Large intestine (tissue), 3 donors: ENCODE measurements at regions not wholly inside any gene's neighbourhood (a gene's known extent, or its start where the extent isn't known, plus 50 kb on each side); places are given as distances from the start of the nearest gene placed in this dataset.
A peak's percentile ranks its signal among the peaks of the same experiment; 100 is the strongest.

Experiments used
- DNase-seq, 2 donors: peaks; one replicate each; pipeline versions ENCODE4 v3.0.0 to v3.0.0-alpha.2; 2013
- H3K27ac ChIP-seq: one replicate; pipeline ENCODE4 v1.5.1; 2013; ENCODE audit warnings: low read length
- H3K27me3 ChIP-seq: 2 replicates; pipeline ENCODE4 v1.6.1; 2013; ENCODE audit warnings: low read length; ENCODE audit not compliant: control insufficient read depth, insufficient read depth
- H3K36me3 ChIP-seq: 2 replicates; pipeline ENCODE4 v1.6.1; 2013; ENCODE audit warnings: low read length; ENCODE audit not compliant: control insufficient read depth, insufficient read depth
- H3K4me1 ChIP-seq: one replicate; pipeline ENCODE4 v1.6.1; 2013; ENCODE audit warnings: low read length; ENCODE audit not compliant: control insufficient read depth, insufficient read depth
- H3K4me3 ChIP-seq: one replicate; pipeline ENCODE4 v1.5.1; 2013; ENCODE audit warnings: low read length
- H3K9me3 ChIP-seq: one replicate; pipeline ENCODE4 v1.6.1; 2013; ENCODE audit warnings: mild to moderate bottlenecking, low read depth, low read length, moderate library complexity; ENCODE audit not compliant: control insufficient read depth
- WGBS: methylation state at CpG from one replicate; pipeline ENCODE4 v1.1.5; 2013; ENCODE audit warnings: low lambda C conversion rate; ENCODE audit not compliant: insufficient coverage; 5-methylcytosine and 5-hydroxymethylcytosine counted together

DNA sequence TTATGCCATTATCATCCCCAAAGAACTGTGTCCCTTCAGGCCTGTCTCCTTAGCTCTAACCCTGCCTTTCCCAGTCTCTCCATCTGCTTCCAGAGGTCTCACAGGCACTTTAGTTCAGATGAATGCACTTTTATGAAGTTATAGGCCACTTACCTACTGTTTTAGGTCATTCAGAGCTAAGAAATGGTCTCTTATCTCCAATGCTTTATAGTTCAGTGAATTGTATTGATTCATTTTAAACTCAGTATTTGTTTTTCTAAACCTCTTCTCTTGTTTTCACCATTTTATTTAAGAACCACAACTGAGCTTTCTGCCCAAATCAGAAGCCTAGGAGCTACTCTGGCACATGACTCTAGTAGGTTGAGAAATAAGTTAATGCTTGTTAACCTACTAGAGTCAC lies 197.5 kb upstream of the ATP2B1 start:
- no peaks in the 10 kb centered on the region for H3K9me3 ChIP-seq
- H3K27ac ChIP-seq = no peak overlapping the region
- H3K36me3 ChIP-seq = no peaks in the 10 kb centered on the region
- H3K4me1 ChIP-seq = no peaks in the 10 kb centered on the region
- no peaks in the 10 kb centered on the region for H3K27me3 ChIP-seq
- no peak for DNase-seq
- no peak overlapping the region for H3K4me3 ChIP-seq

DNA sequence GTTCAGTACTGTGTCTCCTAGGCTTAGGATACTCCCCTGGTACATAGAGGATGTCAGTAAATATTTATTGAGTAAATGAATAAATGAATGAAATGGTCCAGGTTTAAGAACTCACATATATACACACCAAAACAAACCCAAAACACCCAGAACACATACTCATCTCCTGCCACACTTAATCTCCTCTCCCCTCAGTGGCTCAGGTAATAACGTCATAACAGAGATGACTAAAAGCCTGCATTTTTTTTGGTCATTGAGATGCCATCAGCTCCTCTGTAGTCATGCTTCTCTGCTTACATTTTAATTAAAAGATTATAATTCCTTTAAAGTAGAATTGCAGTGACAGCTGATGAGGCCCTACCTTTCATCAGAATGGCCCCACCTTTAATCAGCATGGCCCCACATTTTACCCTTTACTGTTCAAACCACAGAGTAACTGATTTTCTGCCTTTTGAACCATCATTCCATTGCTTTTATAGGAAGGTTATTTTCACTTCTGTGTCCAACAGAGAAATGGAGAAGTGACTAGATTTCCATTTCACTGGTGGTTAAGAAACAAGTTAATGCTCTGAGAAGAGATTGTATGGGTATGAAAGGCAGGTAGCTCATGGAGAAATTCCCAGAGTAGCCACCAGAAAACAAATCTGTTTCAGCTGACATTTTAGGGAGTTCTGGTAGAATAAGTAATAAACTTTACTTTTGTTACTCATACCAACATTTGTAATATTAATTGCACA lies 193.4 kb upstream of the ATP2B1 start:
- no peaks in the 10 kb centered on the region for H3K36me3 ChIP-seq
- WGBS = 0% methylated on average over 1 of the region's 1 CpG
- H3K27ac ChIP-seq = no peak overlapping the region

DNA sequence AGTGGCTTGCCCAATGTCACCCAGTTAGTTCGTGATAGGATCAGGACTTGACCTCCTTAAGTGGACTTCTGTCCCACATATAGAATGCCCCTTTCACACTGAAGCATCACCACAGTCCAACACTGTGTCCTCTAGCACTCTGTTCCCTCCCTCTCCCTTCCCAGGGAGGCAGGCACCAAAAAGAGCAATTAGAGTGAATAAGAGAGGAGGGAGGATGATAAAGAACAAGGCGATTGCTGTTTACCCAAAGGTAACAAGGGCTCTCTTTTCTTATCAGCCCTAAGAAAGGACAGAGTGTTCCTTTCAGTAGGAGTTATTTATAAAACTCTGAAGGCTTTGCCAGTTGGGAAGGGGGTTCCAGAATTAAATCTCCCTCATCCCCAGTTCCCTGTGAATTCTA lies 192.7 kb upstream of the ATP2B1 start:
- no CpG with 5 or more reads among the region's 2 CpGs for WGBS
- H3K27me3 ChIP-seq = no peaks in the 10 kb centered on the region
- peak in 1 of 2 donors; percentile 6 for DNase-seq
- no peaks in the 10 kb centered on the region for H3K36me3 ChIP-seq
- H3K9me3 ChIP-seq = no peaks in the 10 kb centered on the region
- no peak overlapping the region for H3K4me3 ChIP-seq
- H3K27ac ChIP-seq = no peak overlapping the region
- no peaks in the 10 kb centered on the region for H3K4me1 ChIP-seq

More for the DNA sequence above, 193.4 kb upstream of the ATP2B1 start:
- no peaks in the 10 kb centered on the region for H3K4me1 ChIP-seq
- no peak for DNase-seq
- no peaks in the 10 kb centered on the region for H3K9me3 ChIP-seq
- H3K4me3 ChIP-seq = no peak overlapping the region
- no peaks in the 10 kb centered on the region for H3K27me3 ChIP-seq

DNA sequence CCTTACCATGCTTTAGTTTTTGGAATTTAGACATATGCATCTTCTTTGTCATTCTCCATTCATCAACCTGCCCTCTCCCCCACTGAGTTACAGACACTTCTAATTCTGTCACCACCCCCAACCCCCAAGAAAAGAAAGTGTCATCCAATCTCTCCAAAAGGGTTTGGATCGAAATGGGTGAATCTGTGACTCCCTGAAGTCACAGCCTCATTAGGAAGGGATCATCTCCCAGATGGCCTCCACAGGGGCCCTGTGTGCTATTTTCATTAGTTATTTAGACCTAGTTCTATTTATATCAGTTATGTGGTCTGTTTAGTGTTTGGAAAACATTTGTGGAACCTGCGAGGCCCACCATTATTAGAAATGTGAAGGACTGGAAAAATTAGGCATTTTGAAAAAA lies 191.0 kb upstream of the ATP2B1 start:
- Histone ChIP-seq H3K36me3 (no peaks in the 10 kb centered on the region), H3K4me3 (no peak overlapping the region), H3K27ac (no peak overlapping the region), H3K9me3 (no peaks in the 10 kb centered on the region), H3K27me3 (no peaks in the 10 kb centered on the region), H3K4me1 (no peaks in the 10 kb centered on the region)
- no CpG with 5 or more reads among the region's 2 CpGs for WGBS
- DNase-seq = no peak

DNA sequence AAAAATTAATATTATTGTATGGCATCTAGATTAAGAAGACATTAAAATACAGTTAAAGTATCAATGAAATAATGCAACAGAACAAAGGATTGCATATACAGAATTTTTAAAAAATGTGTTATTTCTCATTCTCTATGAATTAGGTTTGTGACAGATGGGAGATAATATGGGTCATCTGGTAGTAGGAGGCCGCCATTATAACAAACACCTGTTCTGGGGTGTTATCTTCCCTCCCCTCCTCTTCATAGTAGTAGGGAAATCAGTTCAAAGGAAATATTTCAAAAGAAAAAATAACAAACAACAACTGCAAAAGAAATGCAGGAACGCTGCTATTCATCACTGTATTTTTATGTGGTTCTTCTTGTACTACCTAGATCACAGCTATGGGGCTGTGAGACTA lies 187.0 kb upstream of the ATP2B1 start:
- Histone ChIP-seq H3K9me3 (no peaks in the 10 kb centered on the region), H3K27me3 (no peaks in the 10 kb centered on the region), H3K4me1 (no peaks in the 10 kb centered on the region), H3K27ac (no peak overlapping the region), H3K4me3 (no peak overlapping the region), H3K36me3 (no peaks in the 10 kb centered on the region)
- DNase-seq = no peak
- 100% methylated on average over 1 of the region's 2 CpGs for WGBS

DNA sequence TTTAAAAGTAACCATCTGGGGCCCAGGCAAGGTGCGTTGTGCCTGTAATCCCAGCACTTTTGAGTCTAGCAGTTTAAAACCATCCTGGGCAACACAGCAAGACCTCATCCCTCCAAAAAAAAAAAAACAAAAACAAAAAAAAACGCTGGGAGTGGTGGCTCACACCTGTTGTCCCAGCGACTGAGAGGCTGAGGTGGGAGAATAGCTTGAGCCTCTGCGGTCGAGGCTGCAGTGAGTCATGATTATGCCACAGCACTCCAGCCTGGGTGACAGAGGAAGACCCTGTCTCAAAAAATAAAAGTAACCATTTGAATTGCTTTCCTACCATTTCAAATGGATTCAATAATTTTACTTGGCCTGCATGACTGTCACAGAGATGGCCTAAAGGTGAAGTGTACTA lies 186.5 kb upstream of the ATP2B1 start:
- Histone ChIP-seq H3K27ac (no peak overlapping the region), H3K9me3 (no peaks in the 10 kb centered on the region), H3K4me1 (no peaks in the 10 kb centered on the region), H3K27me3 (no peaks in the 10 kb centered on the region), H3K4me3 (no peak overlapping the region), H3K36me3 (no peaks in the 10 kb centered on the region)
- WGBS = 100% methylated on average over 2 of the region's 5 CpGs
- no peak for DNase-seq

DNA sequence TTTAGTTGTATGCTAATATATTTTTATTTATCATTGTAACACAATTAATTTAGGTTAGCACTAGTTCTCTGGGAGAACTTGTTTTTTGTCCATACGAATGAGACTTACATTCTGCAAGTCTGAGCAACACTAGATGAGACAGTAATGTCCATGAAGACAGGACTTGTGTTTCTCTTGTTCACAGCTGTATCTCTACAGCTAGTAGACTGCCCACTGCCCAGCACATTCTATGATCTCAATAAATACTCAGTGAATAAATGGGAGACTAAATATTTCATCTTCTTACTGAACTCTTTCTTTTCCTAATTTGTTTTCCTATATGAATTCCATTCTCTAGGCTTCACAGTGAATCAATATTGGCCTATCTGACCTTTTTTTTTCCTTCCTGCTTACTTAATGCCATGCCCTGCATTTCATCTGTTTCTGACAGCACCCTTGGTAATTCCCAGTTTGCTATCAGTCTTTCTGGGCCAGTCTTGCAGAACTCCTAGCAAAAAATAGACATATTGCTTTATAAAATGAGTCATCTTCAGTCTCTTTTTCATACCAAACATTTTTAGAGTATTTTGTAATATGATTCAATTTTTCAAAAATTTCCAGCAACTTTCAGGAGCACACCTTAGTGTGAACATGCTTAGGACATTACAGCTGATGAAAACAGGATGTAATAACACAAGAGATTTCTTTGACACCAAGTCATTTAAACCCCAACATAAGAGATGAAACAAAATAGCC lies 185.5 kb upstream of the ATP2B1 start:
- Histone ChIP-seq H3K4me1 (no peaks in the 10 kb centered on the region), H3K27me3 (no peaks in the 10 kb centered on the region), H3K9me3 (no peaks in the 10 kb centered on the region), H3K36me3 (no peaks in the 10 kb centered on the region), H3K4me3 (no peak overlapping the region), H3K27ac (no peak overlapping the region)
- DNase-seq = no peak
- no CpG with 5 or more reads among the region's 1 CpG for WGBS

DNA sequence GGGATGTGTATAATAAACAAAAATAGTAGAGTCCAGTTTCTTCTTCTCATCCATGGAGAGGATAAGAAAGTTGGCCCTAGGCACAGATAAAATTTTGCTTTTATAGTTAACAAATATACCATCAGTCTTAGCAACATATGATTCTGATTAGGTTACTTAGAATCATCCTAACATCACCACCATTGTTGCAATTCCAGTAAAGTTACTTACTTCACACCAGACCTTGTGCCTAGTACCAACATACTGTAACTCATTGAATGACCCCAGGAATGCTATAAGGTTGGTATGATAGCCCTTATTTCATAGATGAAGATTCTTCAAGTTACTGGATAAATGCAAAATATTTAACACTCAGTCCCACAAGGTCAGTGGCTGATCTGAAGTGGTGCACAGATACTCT lies 183.8 kb upstream of the ATP2B1 start:
- Histone ChIP-seq H3K4me1 (no peaks in the 10 kb centered on the region), H3K36me3 (no peaks in the 10 kb centered on the region), H3K4me3 (no peak overlapping the region), H3K9me3 (no peaks in the 10 kb centered on the region), H3K27ac (no peak overlapping the region), H3K27me3 (no peaks in the 10 kb centered on the region)
- DNase-seq = no peak

DNA sequence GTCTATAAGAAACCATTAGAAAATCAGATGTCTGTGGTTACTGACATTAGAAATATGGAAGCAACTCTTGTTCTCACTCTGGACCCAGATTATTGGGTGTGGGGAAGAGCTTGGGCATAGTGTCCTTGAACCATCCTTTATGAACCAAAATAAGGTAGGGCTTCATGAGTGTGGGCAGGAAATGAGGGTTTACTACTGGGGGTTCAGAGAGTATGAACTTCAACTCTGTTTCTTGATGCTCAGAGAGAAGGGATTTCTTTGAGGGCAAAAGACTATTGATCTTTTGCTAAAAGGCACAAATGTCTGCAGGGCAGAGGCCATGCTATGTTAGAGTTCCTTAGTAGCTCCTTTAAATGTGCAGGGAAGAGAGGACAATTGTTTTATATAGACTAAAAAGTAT lies 183.3 kb upstream of the ATP2B1 start:
- no peaks in the 10 kb centered on the region for H3K4me1 ChIP-seq
- no peak overlapping the region for H3K27ac ChIP-seq
- no peaks in the 10 kb centered on the region for H3K27me3 ChIP-seq
- H3K9me3 ChIP-seq = no peaks in the 10 kb centered on the region
- DNase-seq = no peak
- no peaks in the 10 kb centered on the region for H3K36me3 ChIP-seq
- no peak overlapping the region for H3K4me3 ChIP-seq

DNA sequence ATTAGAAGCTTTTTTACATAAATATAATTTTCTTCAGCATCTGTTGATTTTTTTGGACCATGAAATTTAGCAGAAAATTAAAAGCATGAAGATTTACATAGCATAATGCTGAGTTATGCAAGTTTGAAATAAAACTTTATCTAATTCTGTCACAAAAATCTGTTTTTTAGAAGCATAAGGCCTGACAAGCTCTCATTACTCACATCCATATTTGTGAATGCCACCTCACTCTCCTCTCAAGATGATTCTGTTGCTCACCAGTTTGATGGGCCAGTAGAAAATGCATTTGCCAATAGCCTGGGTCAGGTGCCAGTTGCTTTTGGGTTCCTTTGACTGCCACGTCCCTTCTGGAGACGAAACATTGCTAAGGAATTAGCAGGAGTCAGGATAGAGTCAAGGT lies 181.5 kb upstream of the ATP2B1 start:
- no peaks in the 10 kb centered on the region for H3K4me1 ChIP-seq
- no peaks in the 10 kb centered on the region for H3K27me3 ChIP-seq
- 80% methylated on average over 1 of the region's 2 CpGs for WGBS
- no peaks in the 10 kb centered on the region for H3K36me3 ChIP-seq
- no peak for DNase-seq
- H3K4me3 ChIP-seq = no peak overlapping the region
- H3K9me3 ChIP-seq = no peaks in the 10 kb centered on the region
- H3K27ac ChIP-seq = no peak overlapping the region

DNA sequence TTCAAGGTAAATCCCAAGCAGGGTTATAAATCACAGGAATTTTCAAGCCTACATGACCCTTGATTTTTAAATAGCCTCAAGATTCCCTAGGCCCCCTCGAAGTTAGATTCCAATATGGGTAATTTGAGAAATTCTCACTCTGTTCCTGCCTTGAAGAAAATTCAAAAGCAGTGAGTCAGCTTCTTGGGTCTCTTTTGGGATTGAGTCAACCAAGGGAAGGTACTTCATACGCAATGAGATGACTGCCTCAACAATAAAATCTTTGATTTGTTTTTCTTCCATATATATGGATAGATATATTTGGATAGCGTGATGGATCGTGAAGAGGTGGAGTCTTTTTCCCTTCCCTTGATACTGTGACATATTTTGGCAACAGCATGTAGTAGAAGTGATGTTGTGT lies 180.4 kb upstream of the ATP2B1 start:
- no peak for DNase-seq
- WGBS = 100% methylated on average over 1 of the region's 4 CpGs
- H3K36me3 ChIP-seq = no peaks in the 10 kb centered on the region

More for the DNA sequence above, 180.4 kb upstream of the ATP2B1 start:
- Histone ChIP-seq H3K9me3 (no peaks in the 10 kb centered on the region), H3K27me3 (no peaks in the 10 kb centered on the region), H3K4me1 (no peaks in the 10 kb centered on the region), H3K4me3 (no peak overlapping the region), H3K27ac (no peak overlapping the region)
